T-helper 1 cell treated with Interleukin-12 subunit alpha and Interleukin-12 subunit beta and Interleukin-4 antibody, amounts not matched to agents 30 μg/mL and 1 μg/mL, for 36 hours (primary cell): ENCODE measurements at regions not wholly inside any gene's neighbourhood (a gene's known extent, or its start where the extent isn't known, plus 50 kb on each side); places are given as distances from the start of the nearest gene placed in this dataset.
"Not testable (repeated sequence)": the region's sequence is repeated elsewhere in the genome, so short reads cannot be mapped to it uniquely, and the experiment has no call there.

Experiments used
- H3K27ac Mint-ChIP-seq: one replicate; pipeline ENCODE4 v1.8.0; 2021; ENCODE audit warnings: mild to moderate bottlenecking, mixed read lengths
- H3K27me3 Mint-ChIP-seq: one replicate; pipeline ENCODE4 v1.8.0; 2021; ENCODE audit warnings: low read depth, mixed read lengths
- H3K36me3 Mint-ChIP-seq: one replicate; pipeline ENCODE4 v1.8.0; 2021; ENCODE audit warnings: low read depth, mixed read lengths
- H3K4me1 Mint-ChIP-seq: one replicate; pipeline ENCODE4 v1.8.0; 2021; ENCODE audit warnings: low read depth, mixed read lengths
- H3K4me3 Mint-ChIP-seq: one replicate; pipeline ENCODE4 v1.8.0; 2021; ENCODE audit warnings: mild to moderate bottlenecking, moderate library complexity, mixed read lengths
- H3K9me3 Mint-ChIP-seq: one replicate; pipeline ENCODE4 v1.8.0; 2021; ENCODE audit warnings: mixed read lengths

DNA sequence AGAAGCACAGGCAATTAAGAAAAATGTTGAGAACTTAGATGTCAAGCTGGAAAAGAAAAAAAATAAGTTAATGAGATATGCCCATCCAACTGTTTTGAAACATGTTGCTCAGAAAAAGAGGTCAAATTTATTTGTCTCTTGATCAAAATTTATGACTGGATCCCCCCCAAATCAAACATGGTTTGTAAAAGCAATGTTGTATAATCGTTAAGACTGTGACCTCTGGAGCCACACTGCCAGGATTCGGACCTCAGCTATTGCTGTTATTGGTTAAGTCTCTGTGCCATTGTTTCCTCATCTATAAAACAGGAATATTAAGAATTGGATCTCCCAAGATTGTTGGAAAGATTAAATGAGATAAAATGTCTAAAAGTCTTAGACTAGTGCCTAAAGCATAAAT, 51.9 kb upstream of the LRRK2 start:
- Mint-ChIP-seq H3K4me1 (peaks cover 15% of the 10 kb centered on the region), H3K9me3 (no peaks in the 10 kb centered on the region), H3K4me3 (no peak overlapping the region), H3K36me3 (no peaks in the 10 kb centered on the region), H3K27me3 (peaks cover 25% of the 10 kb centered on the region), H3K27ac (no peak overlapping the region)

DNA sequence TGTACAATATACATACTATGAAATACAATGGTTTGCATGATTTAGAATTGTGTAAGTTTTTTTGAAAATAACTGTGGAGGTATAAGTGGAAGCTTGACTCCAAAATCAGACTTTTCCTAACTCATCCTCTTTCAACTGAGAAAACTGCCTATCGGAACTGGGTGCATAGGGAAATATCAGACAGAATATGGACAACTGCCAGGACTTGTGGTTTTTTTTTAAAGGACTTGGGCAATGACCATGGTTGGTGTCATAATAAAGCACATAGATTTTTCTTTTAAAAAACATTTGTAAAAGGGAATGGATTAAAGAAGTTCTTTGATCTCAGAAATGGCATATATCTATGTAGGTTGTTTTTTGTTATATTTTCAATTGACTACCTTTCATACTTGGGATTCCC, 53.3 kb upstream of the LRRK2 start:
- Mint-ChIP-seq H3K4me1 (peaks cover 15% of the 10 kb centered on the region), H3K9me3 (no peaks in the 10 kb centered on the region), H3K4me3 (no peak overlapping the region), H3K36me3 (no peaks in the 10 kb centered on the region), H3K27me3 (peaks cover 21% of the 10 kb centered on the region), H3K27ac (no peak overlapping the region)

DNA sequence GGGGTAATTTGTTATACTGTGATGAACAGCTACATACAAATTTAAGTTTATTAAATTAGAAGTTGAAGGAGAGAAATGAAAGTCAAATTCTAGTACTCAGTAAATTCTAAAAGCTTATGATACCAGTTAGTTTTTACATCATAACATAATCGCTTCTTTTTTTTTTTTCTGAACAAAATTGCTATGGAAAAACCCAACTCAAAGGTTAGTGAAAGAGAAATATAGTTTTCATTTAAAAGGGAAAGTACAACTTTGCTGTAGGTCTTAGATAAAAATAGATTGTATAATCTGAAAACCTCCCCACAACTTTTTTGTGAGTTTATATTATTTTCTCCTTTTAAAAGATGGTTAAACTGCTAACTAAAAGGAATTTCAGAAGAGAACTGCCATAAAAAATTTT, 53.7 kb upstream of the LRRK2 start:
- H3K27me3 Mint-ChIP-seq = peaks cover 23% of the 10 kb centered on the region
- H3K36me3 Mint-ChIP-seq = no peaks in the 10 kb centered on the region
- H3K4me3 Mint-ChIP-seq = no peak overlapping the region
- peaks cover 2% of the 10 kb centered on the region for H3K9me3 Mint-ChIP-seq
- H3K27ac Mint-ChIP-seq = no peak overlapping the region
- peaks cover 15% of the 10 kb centered on the region for H3K4me1 Mint-ChIP-seq

DNA sequence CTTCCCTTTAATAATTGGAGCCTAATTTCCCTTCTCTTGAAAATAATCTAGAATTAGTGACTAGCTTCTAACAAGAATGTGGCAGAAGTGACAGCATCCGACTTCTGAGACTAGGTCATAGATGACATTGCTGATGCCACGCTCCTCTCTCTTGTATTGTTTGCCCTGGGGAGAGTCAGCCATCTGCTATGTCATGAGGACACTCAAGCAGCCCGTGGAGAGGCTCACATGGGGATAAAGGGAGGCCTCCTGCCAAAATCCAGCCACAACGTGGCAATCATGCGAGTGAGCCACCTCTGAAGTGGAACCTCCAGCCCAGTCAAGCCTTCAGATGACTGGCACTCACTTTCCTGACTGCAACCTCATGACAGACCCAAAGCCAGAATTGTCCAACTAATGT, 54.2 kb upstream of the LRRK2 start:
- H3K4me3 Mint-ChIP-seq = no peak overlapping the region
- peaks cover 15% of the 10 kb centered on the region for H3K4me1 Mint-ChIP-seq
- no peaks in the 10 kb centered on the region for H3K36me3 Mint-ChIP-seq
- peaks cover 25% of the 10 kb centered on the region for H3K27me3 Mint-ChIP-seq
- no peak overlapping the region for H3K27ac Mint-ChIP-seq
- H3K9me3 Mint-ChIP-seq = peaks cover 7% of the 10 kb centered on the region

DNA sequence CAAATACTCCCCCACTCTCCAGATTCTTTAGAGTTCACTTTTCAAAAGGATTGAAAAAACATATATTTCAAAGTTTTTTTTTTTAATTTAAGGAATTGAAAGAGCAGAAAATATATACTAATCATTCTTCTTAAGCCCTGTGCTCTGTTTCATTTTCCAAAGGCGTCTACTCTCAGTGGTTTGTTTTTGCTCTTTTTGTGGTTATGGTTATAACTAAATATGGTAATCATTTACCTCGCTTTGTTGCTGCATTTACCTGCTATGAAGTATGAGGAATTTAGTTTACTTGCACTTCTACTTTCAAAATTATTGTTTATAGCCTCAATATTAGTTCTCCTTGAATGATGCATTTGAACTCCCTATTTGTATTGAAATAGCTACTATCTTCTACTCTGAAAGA, 55.9 kb upstream of the LRRK2 start:
- H3K9me3 Mint-ChIP-seq = peaks cover 21% of the 10 kb centered on the region
- H3K4me3 Mint-ChIP-seq = peak overlapping the region; percentile 8
- H3K4me1 Mint-ChIP-seq = peaks cover 15% of the 10 kb centered on the region
- no peak overlapping the region for H3K27ac Mint-ChIP-seq
- H3K27me3 Mint-ChIP-seq = peaks cover 29% of the 10 kb centered on the region
- H3K36me3 Mint-ChIP-seq = no peaks in the 10 kb centered on the region

DNA sequence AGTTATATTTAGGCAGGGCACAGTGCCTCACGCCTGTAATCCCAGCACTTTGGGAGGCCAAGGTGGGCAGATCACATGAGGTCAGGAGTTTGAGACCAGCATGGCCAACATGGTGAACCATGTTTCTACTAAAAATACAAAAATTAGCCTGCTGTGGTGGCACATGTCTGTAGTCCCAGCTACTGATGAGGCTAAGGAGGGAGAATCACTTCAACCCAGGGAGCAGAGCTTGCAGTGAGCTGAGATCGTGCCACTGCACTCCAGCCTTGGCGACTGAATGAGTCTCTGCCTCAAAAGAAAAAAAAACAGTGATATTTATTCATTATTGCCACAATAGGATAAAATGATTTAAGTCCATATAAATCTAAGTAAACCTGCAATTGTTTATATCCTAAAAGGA, 56.4 kb upstream of the LRRK2 start:
- peaks cover 15% of the 10 kb centered on the region for H3K4me1 Mint-ChIP-seq
- H3K4me3 Mint-ChIP-seq = not testable (repeated sequence)
- H3K27me3 Mint-ChIP-seq = peaks cover 26% of the 10 kb centered on the region

GRCh38 chr12:40168001-40168400, 56.8 kb upstream of the LRRK2 start:
- no peak overlapping the region for H3K4me3 Mint-ChIP-seq

More for the DNA sequence above, 56.4 kb upstream of the LRRK2 start:
- H3K27ac Mint-ChIP-seq, H3K36me3 Mint-ChIP-seq: not testable (repeated sequence)
- H3K9me3 Mint-ChIP-seq = peaks cover 26% of the 10 kb centered on the region

GRCh38 chr12:40165179-40165578, 59.3 kb upstream of the SLC2A13 start:
- peaks cover 15% of the 10 kb centered on the region for H3K27me3 Mint-ChIP-seq
- peaks cover 15% of the 10 kb centered on the region for H3K4me1 Mint-ChIP-seq
- H3K27ac Mint-ChIP-seq = no peak overlapping the region
- no peak overlapping the region for H3K4me3 Mint-ChIP-seq
- H3K36me3 Mint-ChIP-seq = peaks cover 1% of the 10 kb centered on the region
- peaks cover 42% of the 10 kb centered on the region for H3K9me3 Mint-ChIP-seq

More at GRCh38 chr12:40168001-40168400, 56.8 kb upstream of the LRRK2 start:
- Mint-ChIP-seq H3K9me3 (peaks cover 27% of the 10 kb centered on the region), H3K27me3 (peaks cover 23% of the 10 kb centered on the region), H3K36me3 (peaks cover 1% of the 10 kb centered on the region), H3K4me1 (peaks cover 15% of the 10 kb centered on the region), H3K27ac (no peak overlapping the region)

GRCh38 chr12:40164034-40164433, 58.2 kb upstream of the SLC2A13 start:
- peaks cover 42% of the 10 kb centered on the region for H3K9me3 Mint-ChIP-seq
- peaks cover 1% of the 10 kb centered on the region for H3K36me3 Mint-ChIP-seq
- no peak overlapping the region for H3K4me3 Mint-ChIP-seq
- H3K4me1 Mint-ChIP-seq = peaks cover 8% of the 10 kb centered on the region
- no peak overlapping the region for H3K27ac Mint-ChIP-seq
- peaks cover 19% of the 10 kb centered on the region for H3K27me3 Mint-ChIP-seq

DNA sequence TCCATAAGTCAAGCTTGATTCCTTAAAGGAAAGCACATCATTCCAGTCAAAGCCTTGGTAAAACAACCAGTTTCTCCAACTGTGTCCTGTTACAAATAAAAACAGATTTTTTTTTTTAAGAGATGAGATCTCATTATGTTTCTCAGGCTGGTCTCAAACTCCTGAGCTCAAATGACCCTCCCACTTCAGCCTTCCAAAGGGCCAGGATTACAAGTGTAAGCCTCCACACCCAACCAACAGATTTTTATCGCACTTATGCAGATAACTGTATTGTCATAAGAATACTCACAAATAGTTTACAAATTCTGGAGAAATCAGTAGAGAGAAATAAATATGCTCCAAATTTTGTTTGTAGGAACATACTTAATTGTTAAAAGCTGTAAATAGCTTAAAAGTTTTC, 56.2 kb upstream of the SLC2A13 start:
- Mint-ChIP-seq H3K36me3 (peaks cover 1% of the 10 kb centered on the region), H3K27me3 (peaks cover 19% of the 10 kb centered on the region), H3K4me3 (no peak overlapping the region), H3K4me1 (no peaks in the 10 kb centered on the region), H3K9me3 (peaks cover 42% of the 10 kb centered on the region), H3K27ac (no peak overlapping the region)

- no peak overlapping the region for H3K27ac Mint-ChIP-seq
- H3K9me3 Mint-ChIP-seq = peaks cover 18% of the 10 kb centered on the region
- H3K4me1 Mint-ChIP-seq = no peaks in the 10 kb centered on the region
- peaks cover 1% of the 10 kb centered on the region for H3K36me3 Mint-ChIP-seq
- no peak overlapping the region for H3K4me3 Mint-ChIP-seq
- peaks cover 13% of the 10 kb centered on the region for H3K27me3 Mint-ChIP-seq
Measured at GRCh38 chr12:40158592-40159111, 52.8 kb upstream of the SLC2A13 start.

GRCh38 chr12:40157336-40157735, 51.5 kb upstream of the SLC2A13 start:
- Mint-ChIP-seq H3K36me3 (no peaks in the 10 kb centered on the region), H3K27ac (no peak overlapping the region), H3K4me3 (no peak overlapping the region), H3K9me3 (peaks cover 11% of the 10 kb centered on the region), H3K27me3 (peaks cover 20% of the 10 kb centered on the region), H3K4me1 (no peaks in the 10 kb centered on the region)

DNA sequence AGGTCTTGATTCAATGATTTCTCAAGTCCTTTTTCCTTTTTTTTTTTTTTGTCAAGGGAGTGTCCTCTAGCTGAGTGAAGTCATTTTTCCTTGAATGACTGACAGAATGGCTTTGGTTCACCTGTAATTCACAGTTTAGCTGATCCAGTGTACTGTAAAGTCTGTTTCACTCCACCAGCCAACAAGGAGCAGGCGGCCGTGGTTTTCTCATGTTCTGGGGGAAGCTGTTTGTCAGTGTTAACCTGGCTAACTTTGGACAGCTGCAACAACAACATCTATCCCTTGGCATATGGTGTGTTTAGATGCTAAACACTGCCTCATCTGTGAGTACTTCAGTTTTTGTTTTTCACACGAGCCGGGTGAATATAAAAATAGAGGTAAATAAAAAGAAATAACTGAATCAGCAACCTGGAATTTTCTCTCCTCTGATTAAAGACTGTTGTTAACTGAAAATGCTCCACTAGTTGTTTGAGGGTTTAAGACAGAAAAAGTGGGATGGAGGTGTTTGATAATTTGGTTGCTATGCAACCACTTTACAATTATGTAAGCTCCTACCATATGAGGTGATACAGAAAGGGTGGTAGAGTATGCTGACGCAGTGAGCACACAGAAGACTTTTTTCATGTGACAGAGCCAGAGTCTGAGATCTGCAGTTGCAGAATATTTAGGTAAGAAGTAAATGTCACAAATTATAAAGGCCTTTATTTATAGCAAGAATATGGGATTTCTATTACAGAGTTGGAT, 50.3 kb upstream of the SLC2A13 start:
- Mint-ChIP-seq H3K27me3 (peaks cover 23% of the 10 kb centered on the region), H3K36me3 (no peaks in the 10 kb centered on the region), H3K9me3 (peaks cover 4% of the 10 kb centered on the region), H3K27ac (no peak overlapping the region), H3K4me1 (no peaks in the 10 kb centered on the region), H3K4me3 (no peak overlapping the region)
